Mesendoderm (in vitro differentiated cells): ENCODE measurements at regions not wholly inside any gene's neighbourhood (a gene's known extent, or its start where the extent isn't known, plus 50 kb on each side); places are given as distances from the start of the nearest gene placed in this dataset.

Source experiments
- DNase-seq: peaks from one replicate; pipeline ENCODE4 v3.0.0; 2013
- H2AK5ac ChIP-seq: 2 replicates; pipeline ENCODE4 v1.6.1; 2013; ENCODE audit warnings: low read length, inconsistent platforms
- H2BK120ac ChIP-seq: 2 replicates; pipeline ENCODE4 v1.6.1; 2013; ENCODE audit warnings: low read depth, mild to moderate bottlenecking, low read length, moderate library complexity, mixed read lengths
- H2BK15ac ChIP-seq: replicated peaks from 2 replicates; pipeline ENCODE4 v1.6.1; 2013; ENCODE audit warnings: low read depth, mild to moderate bottlenecking, moderate library complexity
- H2BK5ac ChIP-seq: 2 replicates; pipeline ENCODE4 v1.6.1; 2013; ENCODE audit warnings: low read length, inconsistent platforms
- H3K18ac ChIP-seq: 2 replicates; pipeline ENCODE4 v1.6.1; 2013; ENCODE audit warnings: mild to moderate bottlenecking, low read length, mixed read lengths
- H3K23ac ChIP-seq: one replicate; pipeline ENCODE4 v1.6.1; 2013; ENCODE audit warnings: low read length
- H3K27ac ChIP-seq: 2 replicates; pipeline ENCODE4 v1.5.1; 2013; ENCODE audit warnings: low read depth, mild to moderate bottlenecking, inconsistent platforms, low read length, moderate library complexity
- H3K27me3 ChIP-seq: 2 replicates; pipeline ENCODE4 v1.6.1; 2013; ENCODE audit warnings: low read length, control low read depth, mild to moderate bottlenecking, inconsistent platforms; ENCODE audit not compliant: insufficient read depth, poor library complexity
- H3K36me3 ChIP-seq: 2 replicates; pipeline ENCODE4 v1.6.1; 2013; ENCODE audit warnings: low read length, inconsistent platforms; ENCODE audit not compliant: control insufficient read depth, insufficient read depth
- H3K4ac ChIP-seq: one replicate; pipeline ENCODE4 v1.6.1; 2013; ENCODE audit warnings: low read depth, mild to moderate bottlenecking, low read length, moderate library complexity
- H3K4me1 ChIP-seq: 2 replicates; pipeline ENCODE4 v1.6.1; 2013; ENCODE audit warnings: low read depth, low read length, inconsistent platforms; ENCODE audit not compliant: control insufficient read depth
- H3K4me2 ChIP-seq: 2 replicates; pipeline ENCODE4 v1.6.1; 2013; ENCODE audit warnings: low read length
- H3K4me3 ChIP-seq: 2 replicates; pipeline ENCODE4 v1.5.1; 2013; ENCODE audit warnings: mild to moderate bottlenecking, low read length
- H3K56ac ChIP-seq: one replicate; pipeline ENCODE4 v1.6.1; 2013; ENCODE audit warnings: low read length
- H3K79me1 ChIP-seq: 2 replicates; pipeline ENCODE4 v1.6.1; 2013; ENCODE audit warnings: low read length, inconsistent platforms
- H3K79me2 ChIP-seq: 2 replicates; pipeline ENCODE4 v1.6.1; 2013; ENCODE audit warnings: mild to moderate bottlenecking, low read length; ENCODE audit not compliant: control insufficient read depth, insufficient read depth
- H3K9ac ChIP-seq: 2 replicates; pipeline ENCODE4 v1.6.1; 2013; ENCODE audit warnings: low read length, inconsistent platforms
- H4K5ac ChIP-seq: one replicate; pipeline ENCODE4 v1.6.1; 2013; ENCODE audit warnings: low read length
- H4K8ac ChIP-seq: one replicate; pipeline ENCODE4 v1.6.1; 2013; ENCODE audit warnings: low read depth, mild to moderate bottlenecking, control low read depth, low read length, moderate library complexity
- WGBS: extraction: QIAGEN DNeasy Blood & Tissue Kit; methylation state at CpG from one replicate; pipeline ENCODE4 v1.1.7; 2013; ENCODE audit warnings: low lambda C conversion rate, missing lambda C conversion rate; ENCODE audit not compliant: insufficient coverage; ENCODE audit errors: extremely low coverage; 5-methylcytosine and 5-hydroxymethylcytosine counted together

- no peaks in the 10 kb centered on the region for H3K4me1 ChIP-seq
- H2BK5ac ChIP-seq = no peak overlapping the region
- no peaks in the 10 kb centered on the region for H3K79me1 ChIP-seq
- no peaks in the 10 kb centered on the region for H3K36me3 ChIP-seq
- no peak overlapping the region for H4K5ac ChIP-seq
- H2AK5ac ChIP-seq = no peak overlapping the region
- H4K8ac ChIP-seq = no peak overlapping the region
- H3K4ac ChIP-seq = no peak overlapping the region
- H3K27me3 ChIP-seq = no peaks in the 10 kb centered on the region
- no peak overlapping the region for H3K4me2 ChIP-seq
- WGBS = no CpG with 5 or more reads among the region's 5 CpGs
- no peak overlapping the region for H3K23ac ChIP-seq
- no peak overlapping the region for H2BK15ac ChIP-seq
- no peak overlapping the region for H3K18ac ChIP-seq
- H3K9ac ChIP-seq = no peak overlapping the region
- no peak overlapping the region for H2BK120ac ChIP-seq
- H3K27ac ChIP-seq = no peak overlapping the region
- H3K56ac ChIP-seq = no peak overlapping the region
- no peak overlapping the region for H3K4me3 ChIP-seq
- DNase-seq = no peak
- no peaks in the 10 kb centered on the region for H3K79me2 ChIP-seq
Observed at GRCh38 chrX:18003876-18004275, 142.8 kb upstream of the RAI2 start.

DNA sequence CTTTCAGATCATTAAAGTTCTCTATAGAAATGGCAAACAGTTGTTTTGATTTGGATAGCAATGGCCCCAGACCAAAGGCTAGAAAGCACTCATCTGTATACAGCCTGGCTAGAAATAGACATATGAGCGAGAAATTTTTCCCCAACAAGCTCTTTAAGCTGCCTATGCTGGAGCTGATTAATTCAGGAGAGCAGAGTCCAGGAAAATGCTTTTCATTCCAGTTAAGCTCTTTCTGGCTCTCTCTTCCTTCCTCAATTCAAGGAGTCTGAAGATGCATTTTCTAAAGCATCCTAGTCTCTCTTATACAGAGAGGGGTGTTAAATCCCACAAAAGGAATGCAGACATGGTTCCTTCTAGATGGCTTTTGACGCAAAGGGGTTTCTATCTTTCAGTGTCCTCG lies 141.7 kb upstream of the RAI2 start:
- no peaks in the 10 kb centered on the region for H3K36me3 ChIP-seq
- no peak overlapping the region for H3K4ac ChIP-seq
- no peak overlapping the region for H4K8ac ChIP-seq
- H2BK5ac ChIP-seq = no peak overlapping the region
- no peak overlapping the region for H2AK5ac ChIP-seq
- H3K27ac ChIP-seq = no peak overlapping the region
- no peak overlapping the region for H3K4me2 ChIP-seq
- no peak overlapping the region for H3K4me3 ChIP-seq
- H3K23ac ChIP-seq = no peak overlapping the region
- WGBS = no CpG with 5 or more reads among the region's 3 CpGs
- no peak for DNase-seq
- no peaks in the 10 kb centered on the region for H3K27me3 ChIP-seq
- H3K79me2 ChIP-seq = no peaks in the 10 kb centered on the region
- no peak overlapping the region for H3K9ac ChIP-seq
- no peaks in the 10 kb centered on the region for H3K4me1 ChIP-seq
- H2BK15ac ChIP-seq = no peak overlapping the region
- no peak overlapping the region for H4K5ac ChIP-seq
- H3K79me1 ChIP-seq = no peaks in the 10 kb centered on the region
- H2BK120ac ChIP-seq = no peak overlapping the region
- no peak overlapping the region for H3K18ac ChIP-seq
- H3K56ac ChIP-seq = no peak overlapping the region

DNA sequence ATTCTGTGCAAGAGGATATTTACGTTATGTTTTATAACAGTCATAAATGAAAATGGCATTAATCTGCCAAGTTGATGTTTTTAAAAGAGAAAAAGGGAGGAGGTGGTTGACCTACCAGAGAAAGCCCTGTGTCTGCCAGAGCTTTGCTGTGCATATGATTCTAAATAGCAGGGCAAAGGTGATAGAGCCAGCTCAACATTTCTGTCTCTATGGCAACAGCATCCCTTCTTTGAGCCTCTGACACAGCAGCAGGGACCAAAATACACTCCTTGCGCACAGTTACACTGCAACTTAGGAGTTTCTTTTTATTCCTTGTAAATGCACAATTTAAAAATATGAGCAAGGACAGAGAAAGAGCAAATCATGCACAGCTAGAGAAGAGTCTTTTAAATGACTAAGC lies 133.3 kb upstream of the RAI2 start:
- H3K23ac ChIP-seq = no peak overlapping the region
- no peak overlapping the region for H3K56ac ChIP-seq
- no peak overlapping the region for H4K5ac ChIP-seq
- no peak overlapping the region for H3K18ac ChIP-seq
- no peaks in the 10 kb centered on the region for H3K27me3 ChIP-seq
- H2BK15ac ChIP-seq = no peak overlapping the region
- H3K27ac ChIP-seq = no peak overlapping the region
- H3K4me1 ChIP-seq = no peaks in the 10 kb centered on the region
- H4K8ac ChIP-seq = no peak overlapping the region
- DNase-seq = no peak
- no peak overlapping the region for H2BK5ac ChIP-seq
- no CpG with 5 or more reads among the region's 2 CpGs for WGBS
- H3K9ac ChIP-seq = no peak overlapping the region
- no peak overlapping the region for H3K4me2 ChIP-seq
- H3K79me1 ChIP-seq = no peaks in the 10 kb centered on the region
- no peaks in the 10 kb centered on the region for H3K79me2 ChIP-seq
- H3K4me3 ChIP-seq = no peak overlapping the region
- no peak overlapping the region for H2AK5ac ChIP-seq
- H3K4ac ChIP-seq = no peak overlapping the region
- H3K36me3 ChIP-seq = no peaks in the 10 kb centered on the region
- H2BK120ac ChIP-seq = no peak overlapping the region

- no peak overlapping the region for H3K9ac ChIP-seq
- H3K4me3 ChIP-seq = no peak overlapping the region
- no peaks in the 10 kb centered on the region for H3K27me3 ChIP-seq
- WGBS = no CpG with 5 or more reads among the region's 3 CpGs
- H3K23ac ChIP-seq = no peak overlapping the region
- no peak overlapping the region for H2AK5ac ChIP-seq
- H3K4ac ChIP-seq = no peak overlapping the region
- no peak overlapping the region for H3K4me2 ChIP-seq
- no peak overlapping the region for H4K5ac ChIP-seq
- H3K56ac ChIP-seq = no peak overlapping the region
- H3K18ac ChIP-seq = no peak overlapping the region
- no peak overlapping the region for H2BK120ac ChIP-seq
- H3K79me2 ChIP-seq = no peaks in the 10 kb centered on the region
- H3K4me1 ChIP-seq = no peaks in the 10 kb centered on the region
- no peaks in the 10 kb centered on the region for H3K79me1 ChIP-seq
- no peak overlapping the region for H2BK15ac ChIP-seq
- H2BK5ac ChIP-seq = no peak overlapping the region
- no peaks in the 10 kb centered on the region for H3K36me3 ChIP-seq
- no peak overlapping the region for H4K8ac ChIP-seq
- H3K27ac ChIP-seq = no peak overlapping the region
- DNase-seq = no peak
Observed at GRCh38 chrX:17993062-17993461, 132.0 kb upstream of the RAI2 start.

- H3K9ac ChIP-seq = no peak overlapping the region
- H3K23ac ChIP-seq = no peak overlapping the region
- H3K27me3 ChIP-seq = no peaks in the 10 kb centered on the region
- H3K18ac ChIP-seq = no peak overlapping the region
- H3K4me2 ChIP-seq = no peak overlapping the region
- no peak overlapping the region for H3K4ac ChIP-seq
- no peak overlapping the region for H2AK5ac ChIP-seq
- no peak overlapping the region for H3K4me3 ChIP-seq
- no peaks in the 10 kb centered on the region for H3K4me1 ChIP-seq
- WGBS = no CpG with 5 or more reads among the region's 1 CpG
- no peak overlapping the region for H4K5ac ChIP-seq
- no peak overlapping the region for H3K56ac ChIP-seq
- H2BK5ac ChIP-seq = no peak overlapping the region
- no peaks in the 10 kb centered on the region for H3K79me2 ChIP-seq
- H2BK120ac ChIP-seq = no peak overlapping the region
- H3K27ac ChIP-seq = no peak overlapping the region
- no peak for DNase-seq
- no peaks in the 10 kb centered on the region for H3K36me3 ChIP-seq
- no peaks in the 10 kb centered on the region for H3K79me1 ChIP-seq
- no peak overlapping the region for H2BK15ac ChIP-seq
- H4K8ac ChIP-seq = no peak overlapping the region
Observed at GRCh38 chrX:17990532-17990931, 129.4 kb upstream of the RAI2 start.

DNA sequence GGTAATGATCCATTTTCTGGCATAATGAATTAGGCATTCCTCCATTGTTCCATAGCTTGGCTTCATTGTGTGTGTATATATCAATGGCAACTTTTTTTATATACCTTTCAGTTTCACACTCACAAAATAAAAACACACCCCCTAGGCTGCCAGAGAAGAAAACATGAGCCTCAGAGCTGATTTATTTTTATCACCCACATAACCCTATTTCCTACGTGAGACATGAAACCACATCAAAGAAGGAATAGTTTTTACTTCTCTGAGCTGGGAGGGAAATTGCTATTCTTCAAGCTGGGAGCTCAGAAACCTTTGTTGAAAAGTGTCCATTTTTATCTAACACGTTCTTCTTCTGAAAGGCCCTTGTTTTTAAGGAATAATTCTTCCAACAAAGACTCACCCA lies 126.7 kb upstream of the RAI2 start:
- no peak for DNase-seq
- Histone ChIP-seq H2BK5ac (no peak overlapping the region), H3K56ac (no peak overlapping the region), H3K4ac (no peak overlapping the region), H3K4me2 (no peak overlapping the region), H3K18ac (no peak overlapping the region), H3K4me1 (no peaks in the 10 kb centered on the region), H4K5ac (no peak overlapping the region), H3K79me1 (no peaks in the 10 kb centered on the region), H3K9ac (no peak overlapping the region), H3K27ac (no peak overlapping the region), H2AK5ac (no peak overlapping the region), H4K8ac (no peak overlapping the region), H3K27me3 (no peaks in the 10 kb centered on the region), H3K36me3 (no peaks in the 10 kb centered on the region), H3K23ac (no peak overlapping the region), H2BK120ac (no peak overlapping the region), H3K79me2 (no peaks in the 10 kb centered on the region), H2BK15ac (no peak overlapping the region), H3K4me3 (no peak overlapping the region)
- no CpG with 5 or more reads among the region's 2 CpGs for WGBS
